Liver (tissue), 7 donors: ENCODE measurements at regions not wholly inside any gene's neighbourhood (a gene's known extent, or its start where the extent isn't known, plus 50 kb on each side); places are given as distances from the start of the nearest gene placed in this dataset.

Experiments
- DNase-seq: peaks from one replicate; pipeline ENCODE4 v3.0.0-alpha.2; 2017; ENCODE audit warnings: low spot score
- H3K27ac ChIP-seq, 2 donors: one replicate each; pipeline ENCODE4 v1.7.0; 2013; ENCODE audit warnings: inconsistent platforms in 2 of 2, low read length in 2 of 2, control low read depth in 1 of 2, low read depth in 1 of 2, mild to moderate bottlenecking in 1 of 2
- H3K27me3 ChIP-seq, 4 donors: one replicate each; pipeline versions ENCODE4 v1.6.1 to v1.7.0; 2013; ENCODE audit warnings: low read length in 3 of 4, inconsistent platforms in 1 of 4, mild to moderate bottlenecking in 1 of 4, moderate library complexity in 1 of 4; ENCODE audit not compliant: control insufficient read depth in 4 of 4, insufficient read depth in 4 of 4
- H3K36me3 ChIP-seq, 4 donors: one replicate each; pipeline versions ENCODE4 v1.6.1 to v1.7.0; 2013; ENCODE audit warnings: low read length in 3 of 4, mild to moderate bottlenecking in 3 of 4, low read depth in 1 of 4, moderate library complexity in 1 of 4; ENCODE audit not compliant: control insufficient read depth in 4 of 4, insufficient read depth in 3 of 4
- H3K4me1 ChIP-seq, 4 donors: one replicate each; pipeline versions ENCODE4 v1.6.1 to v1.7.0; 2013; ENCODE audit warnings: low read length in 3 of 4, mild to moderate bottlenecking in 3 of 4, moderate library complexity in 1 of 4; ENCODE audit not compliant: control insufficient read depth in 4 of 4, insufficient read depth in 4 of 4
- H3K4me3 ChIP-seq, 3 donors: one replicate each; pipeline versions ENCODE4 v1.6.1 to v1.7.0; 2013; ENCODE audit warnings: low read length in 3 of 3, control low read depth in 1 of 3, low read depth in 1 of 3, mild to moderate bottlenecking in 1 of 3
- H3K9ac ChIP-seq, 2 donors: one replicate each; pipeline ENCODE4 v1.7.0; 2013; ENCODE audit warnings: low read length in 2 of 2, mild to moderate bottlenecking in 2 of 2, moderate library complexity in 2 of 2, control low read depth in 1 of 2, low read depth in 1 of 2
- H3K9me3 ChIP-seq, 4 donors: one replicate each; pipeline versions ENCODE4 v1.6.1 to v1.7.0; 2013; ENCODE audit warnings: low read length in 3 of 4; ENCODE audit not compliant: control insufficient read depth in 4 of 4
- ATF3 ChIP-seq: IDR thresholded peaks from 2 replicates; pipeline ENCODE4 v1.6.1; 2016; ENCODE audit warnings: antibody characterized with exemption
- EGR1 ChIP-seq, 2 donors: IDR thresholded peaks; 2 replicates each; pipeline ENCODE4 v1.6.1; 2016 to 2018; ENCODE audit warnings: antibody characterized with exemption in 2 of 2, low read depth in 2 of 2
- FOXA1 ChIP-seq: IDR thresholded peaks from 2 replicates; pipeline ENCODE4 v1.6.1; 2016; ENCODE audit warnings: antibody characterized with exemption
- FOXA2 ChIP-seq: IDR thresholded peaks from 2 replicates; pipeline ENCODE4 v1.6.1; 2016; ENCODE audit warnings: antibody characterized with exemption
- GABPA ChIP-seq, 2 donors: IDR thresholded peaks in 1 of 2; conservative IDR thresholded peaks in 1 of 2; 2 replicates each; pipeline ENCODE4 v1.6.1; 2016; ENCODE audit warnings: antibody characterized with exemption in 2 of 2, mild to moderate bottlenecking in 1 of 2, moderate library complexity in 1 of 2
- HNF4G ChIP-seq: IDR thresholded peaks from 2 replicates; pipeline ENCODE4 v1.6.1; 2016; ENCODE audit warnings: antibody characterized with exemption
- JUND ChIP-seq, 2 donors: IDR thresholded peaks; 2 replicates each; pipeline ENCODE4 v1.6.1; 2016; ENCODE audit warnings: antibody characterized with exemption in 2 of 2
- MAX ChIP-seq: IDR thresholded peaks from 2 replicates; pipeline ENCODE4 v1.6.1; 2016; ENCODE audit warnings: antibody characterized with exemption
- NR2F2 ChIP-seq: IDR thresholded peaks from 2 replicates; pipeline ENCODE4 v1.6.1; 2016; ENCODE audit warnings: antibody characterized with exemption
- RAD21 ChIP-seq, 2 donors: IDR thresholded peaks; 2 replicates each; pipeline ENCODE4 v1.6.1; 2016; ENCODE audit warnings: antibody characterized with exemption in 2 of 2, mild to moderate bottlenecking in 2 of 2
- REST ChIP-seq: IDR thresholded peaks from 2 replicates; pipeline ENCODE4 v1.6.1; 2016; ENCODE audit warnings: antibody characterized with exemption, mild to moderate bottlenecking
- RXRA ChIP-seq, 2 donors: IDR thresholded peaks; 2 replicates each; pipeline ENCODE4 v1.6.1; 2017 to 2018; ENCODE audit warnings: antibody characterized with exemption in 2 of 2, mild to moderate bottlenecking in 1 of 2
- SP1 ChIP-seq: IDR thresholded peaks from 2 replicates; pipeline ENCODE4 v1.6.1; 2018; ENCODE audit warnings: antibody characterized with exemption, mild to moderate bottlenecking
- TAF1 ChIP-seq: conservative IDR thresholded peaks from 2 replicates; pipeline ENCODE4 v1.6.1; 2016; ENCODE audit warnings: antibody characterized with exemption, mild to moderate bottlenecking
- YY1 ChIP-seq: IDR thresholded peaks from 2 replicates; pipeline ENCODE4 v1.6.1; 2016; ENCODE audit warnings: antibody characterized with exemption, mild to moderate bottlenecking
- WGBS: extraction: QIAGEN DNeasy Blood & Tissue Kit; methylation state at CpG from one replicate; pipeline ENCODE4 v1.1.7; 2013; 5-methylcytosine and 5-hydroxymethylcytosine counted together
- TF ChIP-seq, protein P1 (sequence below): IDR thresholded peaks from 2 replicates; pipeline ENCODE4 v1.6.1; 2016; ENCODE audit warnings: antibody characterized with exemption
- donor health status: healthy.
- donor health status: healthy.
- donor health status: healthy.
- donor health status: healthy.

DNA sequence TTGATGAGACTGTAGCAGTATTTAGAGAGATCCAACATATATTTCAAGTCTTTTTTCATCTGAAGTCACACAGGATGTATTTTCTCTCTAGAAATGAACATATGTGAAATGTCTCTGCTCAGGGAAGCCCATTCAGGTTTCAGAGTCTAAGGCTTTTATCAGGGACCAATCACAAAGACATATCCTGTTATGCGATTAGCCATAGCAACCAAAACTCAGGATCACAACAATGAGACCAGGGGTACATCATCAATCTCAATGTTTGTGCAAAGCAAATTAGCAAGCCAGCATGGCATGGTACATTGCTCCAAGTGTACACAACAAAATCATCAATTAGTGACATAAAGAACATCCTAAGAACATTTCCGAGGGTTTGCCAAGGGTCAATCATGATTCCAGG is 99.2 kb upstream of the AMN1 start:
- H3K4me3 ChIP-seq = no peak overlapping the region
- TF ChIP-seq REST (no peak), NR2F2 (no peak), TAF1 (no peak), HNF4G (no peak), SP1 (no peak)
- H3K9me3 ChIP-seq = peaks cover 0 to 4% (median 2%) of the 10 kb centered on the region in 4 donors
- H3K9ac ChIP-seq = no peak overlapping the region
- H3K27me3 ChIP-seq = no peaks in the 10 kb centered on the region
- DNase-seq = no peak
- no peaks in the 10 kb centered on the region for H3K4me1 ChIP-seq
- no peak overlapping the region for H3K27ac ChIP-seq
- H3K36me3 ChIP-seq = no peaks in the 10 kb centered on the region
- 87% methylated on average over 2 of the region's 2 CpGs for WGBS

- no peak for DNase-seq
- Histone ChIP-seq H3K9me3 (peaks cover 0 to 4% (median 2%) of the 10 kb centered on the region in 4 donors), H3K9ac (no peak overlapping the region), H3K36me3 (no peaks in the 10 kb centered on the region), H3K27me3 (no peaks in the 10 kb centered on the region), H3K4me3 (no peak overlapping the region), H3K4me1 (peaks cover 0 to 6% (median 2%) of the 10 kb centered on the region in 4 donors), H3K27ac (no peak overlapping the region)
- TF ChIP-seq EGR1 (IDR thresholded peaks at IDR 0.05; ENCODE audit: low read depth in 2 of 2) = no peak
- no peak for TF ChIP-seq NR2F2
- TF ChIP-seq GABPA (IDR thresholded peaks at IDR 0.05 in 1 of 2, conservative IDR thresholded peaks at IDR 0.05 in 1 of 2) = no peak
- TF ChIP-seq FOXA1 = no peak
- TF ChIP-seq RXRA (IDR thresholded peaks at IDR 0.05) = no peak
- no peak for TF ChIP-seq SP1
- TF ChIP-seq ATF3 = no peak
- TF ChIP-seq, protein P1, sequence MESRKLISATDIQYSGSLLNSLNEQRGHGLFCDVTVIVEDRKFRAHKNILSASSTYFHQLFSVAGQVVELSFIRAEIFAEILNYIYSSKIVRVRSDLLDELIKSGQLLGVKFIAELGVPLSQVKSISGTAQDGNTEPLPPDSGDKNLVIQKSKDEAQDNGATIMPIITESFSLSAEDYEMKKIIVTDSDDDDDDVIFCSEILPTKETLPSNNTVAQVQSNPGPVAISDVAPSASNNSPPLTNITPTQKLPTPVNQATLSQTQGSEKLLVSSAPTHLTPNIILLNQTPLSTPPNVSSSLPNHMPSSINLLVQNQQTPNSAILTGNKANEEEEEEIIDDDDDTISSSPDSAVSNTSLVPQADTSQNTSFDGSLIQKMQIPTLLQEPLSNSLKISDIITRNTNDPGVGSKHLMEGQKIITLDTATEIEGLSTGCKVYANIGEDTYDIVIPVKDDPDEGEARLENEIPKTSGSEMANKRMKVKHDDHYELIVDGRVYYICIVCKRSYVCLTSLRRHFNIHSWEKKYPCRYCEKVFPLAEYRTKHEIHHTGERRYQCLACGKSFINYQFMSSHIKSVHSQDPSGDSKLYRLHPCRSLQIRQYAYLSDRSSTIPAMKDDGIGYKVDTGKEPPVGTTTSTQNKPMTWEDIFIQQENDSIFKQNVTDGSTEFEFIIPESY = no peak
- TF ChIP-seq HNF4G = no peak
- no peak for TF ChIP-seq YY1
- TF ChIP-seq JUND (IDR thresholded peaks at IDR 0.05) = no peak
- TF ChIP-seq RAD21 (IDR thresholded peaks at IDR 0.05) = no peak
- no peak for TF ChIP-seq FOXA2
Observed at GRCh38 chr12:31822761-31823160, 93.9 kb upstream of the AMN1 start.

GRCh38 chr12:31821484-31821883 is 92.7 kb upstream of the AMN1 start:
- Histone ChIP-seq H3K9me3 (peaks cover 0 to 4% (median 2%) of the 10 kb centered on the region in 4 donors), H3K36me3 (no peaks in the 10 kb centered on the region), H3K27me3 (no peaks in the 10 kb centered on the region), H3K9ac (no peak overlapping the region), H3K4me3 (no peak overlapping the region), H3K4me1 (peaks cover 0 to 6% (median 2%) of the 10 kb centered on the region in 4 donors), H3K27ac (no peak overlapping the region)
- 96% methylated on average over 3 of the region's 3 CpGs for WGBS
- no peak for DNase-seq
- TF ChIP-seq ATF3 (no peak), REST (no peak), FOXA1 (no peak), MAX (no peak), FOXA2 (no peak), GABPA (IDR thresholded peaks at IDR 0.05 in 1 of 2, conservative IDR thresholded peaks at IDR 0.05 in 1 of 2) (no peak), NR2F2 (no peak), EGR1 (IDR thresholded peaks at IDR 0.05; ENCODE audit: low read depth in 2 of 2) (no peak)
- TF ChIP-seq, protein P1 = no peak
